OCI-LY3 (cell line): ENCODE measurements at regions not wholly inside any gene's neighbourhood (a gene's known extent, or its start where the extent isn't known, plus 50 kb on each side); places are given as distances from the start of the nearest gene placed in this dataset.

Source experiments
- H2AFZ ChIP-seq: fragments of 200-600, 300-600 bp; shearing (Covaris generic); 2 replicates; pipeline ENCODE4 v1.6.0; 2014; ENCODE audit warnings: antibody characterized with exemption, low read depth, low read length
- H3K27ac ChIP-seq: fragments of 200-600, 300-600 bp; sonication (generic); 2 replicates; pipeline ENCODE4 v1.5.1; 2014; ENCODE audit warnings: mild to moderate bottlenecking, low read length, moderate library complexity, mixed read lengths
- H3K27me3 ChIP-seq: fragments of 200-600, 300-600 bp; sonication (generic); 2 replicates; pipeline ENCODE4 v1.6.1; 2014; ENCODE audit warnings: low read depth, low read length, mixed read lengths
- H3K36me3 ChIP-seq: fragments of 200-600, 300-600 bp; sonication (generic); replicated peaks from 2 replicates; pipeline ENCODE3; 2014; ENCODE audit warnings: low read depth, low read length, mixed read lengths
- H3K4me1 ChIP-seq: fragments of 300-600, 200-600 bp; sonication (generic); 2 replicates; pipeline ENCODE4 v1.6.1; 2014; ENCODE audit warnings: low read length, mixed read lengths
- H3K4me2 ChIP-seq: fragments of 200-600, 300-600 bp; sonication (generic); 2 replicates; pipeline ENCODE4 v1.6.1; 2014; ENCODE audit warnings: low read length, mixed read lengths
- H3K4me3 ChIP-seq: fragments of 300-600, 200-600 bp; sonication (generic); 2 replicates; pipeline ENCODE4 v1.5.1; 2014; ENCODE audit warnings: antibody characterized with exemption, mild to moderate bottlenecking, low read length, moderate library complexity
- H3K79me2 ChIP-seq: fragments of 300-600, 200-600 bp; shearing (Covaris generic); 2 replicates; pipeline ENCODE4 v1.6.1; 2014; ENCODE audit warnings: mild to moderate bottlenecking, low read length, mixed read lengths
- H3K9ac ChIP-seq: fragments of 300-600, 200-600 bp; shearing (Covaris generic); 2 replicates; pipeline ENCODE4 v1.6.0; 2014; ENCODE audit warnings: mild to moderate bottlenecking, low read length, moderate library complexity
- H3K9me3 ChIP-seq: fragments of 200-600, 300-600 bp; shearing (Covaris generic); 2 replicates; pipeline ENCODE4 v1.6.1; 2014; ENCODE audit warnings: low read length, mixed read lengths; ENCODE audit not compliant: insufficient read depth
- H4K20me1 ChIP-seq: fragments of 200-600, 300-600 bp; sonication (generic); 2 replicates; pipeline ENCODE4 v1.6.1; 2016; ENCODE audit warnings: low read length, mixed read lengths; ENCODE audit not compliant: insufficient read depth
- EZH2phosphoT487 ChIP-seq: fragments of 200-600 bp; shearing (Covaris generic); IDR thresholded peaks from 2 replicates; pipeline ENCODE4 v1.6.1; 2018; ENCODE audit warnings: antibody characterized with exemption, mixed run types, low read depth
- TF ChIP-seq, protein P1 (sequence below): fragments of 200-600, 300-600 bp; sonication (generic); IDR thresholded peaks from 2 replicates; pipeline ENCODE4 v1.5.1; 2014; ENCODE audit warnings: antibody characterized with exemption, low read length, low read depth

DNA sequence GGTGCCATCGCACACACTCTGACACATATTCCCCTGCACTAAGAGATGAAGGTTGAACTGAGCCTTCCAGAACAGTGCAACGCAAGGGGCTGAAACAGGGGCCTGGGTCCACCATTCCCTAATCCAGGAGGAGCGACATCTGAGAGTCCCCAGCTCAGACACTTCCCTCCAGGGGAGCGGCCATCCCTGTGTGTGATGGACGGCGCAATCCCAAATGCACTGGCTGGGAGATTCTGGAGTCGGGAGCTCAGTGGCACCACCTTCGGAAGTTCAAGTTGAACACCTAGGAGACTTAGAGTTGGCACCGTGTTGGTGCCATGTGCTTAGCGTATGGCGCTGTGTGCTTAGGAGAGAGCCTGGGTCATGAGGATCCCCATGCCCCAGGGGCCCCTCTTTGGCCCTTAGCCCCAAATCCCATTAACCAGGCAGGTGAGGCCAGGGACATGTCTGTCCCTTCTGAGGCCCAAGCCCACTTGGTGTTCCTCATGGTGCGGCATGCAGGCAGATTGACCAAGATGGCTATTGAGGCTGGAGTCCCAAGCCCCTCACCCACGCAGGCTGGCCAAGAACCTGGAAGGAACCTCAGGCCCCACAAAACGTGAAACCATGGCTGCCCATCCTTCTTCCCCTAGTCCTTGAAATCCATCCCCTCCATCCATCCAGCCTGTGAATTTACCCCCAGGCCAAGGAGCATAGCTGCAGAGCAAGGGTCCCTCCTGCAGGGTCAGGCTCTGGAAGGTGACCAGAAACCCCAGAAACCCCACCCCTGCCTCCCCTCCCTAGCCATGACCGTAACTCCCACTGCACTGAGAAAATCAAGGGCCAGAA lies 114.1 kb upstream of the OTOS start:
- H3K4me1 ChIP-seq, result no peaks in the 10 kb centered on the region
- H3K79me2 ChIP-seq, result no peaks in the 10 kb centered on the region
- no peak overlapping the region for H2AFZ ChIP-seq
- TF ChIP-seq EZH2phosphoT487, result no peak
- TF ChIP-seq, protein P1, sequence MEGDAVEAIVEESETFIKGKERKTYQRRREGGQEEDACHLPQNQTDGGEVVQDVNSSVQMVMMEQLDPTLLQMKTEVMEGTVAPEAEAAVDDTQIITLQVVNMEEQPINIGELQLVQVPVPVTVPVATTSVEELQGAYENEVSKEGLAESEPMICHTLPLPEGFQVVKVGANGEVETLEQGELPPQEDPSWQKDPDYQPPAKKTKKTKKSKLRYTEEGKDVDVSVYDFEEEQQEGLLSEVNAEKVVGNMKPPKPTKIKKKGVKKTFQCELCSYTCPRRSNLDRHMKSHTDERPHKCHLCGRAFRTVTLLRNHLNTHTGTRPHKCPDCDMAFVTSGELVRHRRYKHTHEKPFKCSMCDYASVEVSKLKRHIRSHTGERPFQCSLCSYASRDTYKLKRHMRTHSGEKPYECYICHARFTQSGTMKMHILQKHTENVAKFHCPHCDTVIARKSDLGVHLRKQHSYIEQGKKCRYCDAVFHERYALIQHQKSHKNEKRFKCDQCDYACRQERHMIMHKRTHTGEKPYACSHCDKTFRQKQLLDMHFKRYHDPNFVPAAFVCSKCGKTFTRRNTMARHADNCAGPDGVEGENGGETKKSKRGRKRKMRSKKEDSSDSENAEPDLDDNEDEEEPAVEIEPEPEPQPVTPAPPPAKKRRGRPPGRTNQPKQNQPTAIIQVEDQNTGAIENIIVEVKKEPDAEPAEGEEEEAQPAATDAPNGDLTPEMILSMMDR, result no peak
- H3K9ac ChIP-seq, result no peak overlapping the region
- no peaks in the 10 kb centered on the region for H3K9me3 ChIP-seq
- H3K4me2 ChIP-seq, result no peak overlapping the region
- no peaks in the 10 kb centered on the region for H3K36me3 ChIP-seq
- no peak overlapping the region for H3K4me3 ChIP-seq
- H3K27ac ChIP-seq, result no peak overlapping the region
- H3K27me3 ChIP-seq, result no peaks in the 10 kb centered on the region
- no peaks in the 10 kb centered on the region for H4K20me1 ChIP-seq

- Histone ChIP-seq H3K4me1 (no peaks in the 10 kb centered on the region), H3K9ac (no peak overlapping the region), H3K4me3 (no peak overlapping the region), H3K4me2 (no peak overlapping the region), H3K9me3 (no peaks in the 10 kb centered on the region), H3K36me3 (no peaks in the 10 kb centered on the region), H3K27me3 (no peaks in the 10 kb centered on the region), H4K20me1 (no peaks in the 10 kb centered on the region), H3K79me2 (no peaks in the 10 kb centered on the region), H2AFZ (no peak overlapping the region), H3K27ac (no peak overlapping the region)
- TF ChIP-seq, protein P1, result no peak
- TF ChIP-seq EZH2phosphoT487, result no peak
These were observed 114.7 kb upstream of the OTOS start for GRCh38 chr2:240255165-240255491.

GRCh38 chr2:240255811-240256703 lies 115.6 kb upstream of the OTOS start:
- Histone ChIP-seq H2AFZ (no peak overlapping the region), H3K27me3 (no peaks in the 10 kb centered on the region), H3K27ac (no peak overlapping the region), H3K4me2 (no peak overlapping the region), H3K4me1 (no peaks in the 10 kb centered on the region), H3K4me3 (no peak overlapping the region), H3K9me3 (no peaks in the 10 kb centered on the region), H3K9ac (no peak overlapping the region), H4K20me1 (no peaks in the 10 kb centered on the region), H3K79me2 (no peaks in the 10 kb centered on the region), H3K36me3 (no peaks in the 10 kb centered on the region)
- no peak for TF ChIP-seq EZH2phosphoT487
- TF ChIP-seq, protein P1, result no peak
